Pancreas (tissue), 10 donors: ENCODE measurements at regions not wholly inside any gene's neighbourhood (a gene's known extent, or its start where the extent isn't known, plus 50 kb on each side); places are given as distances from the start of the nearest gene placed in this dataset.

Experiments
- ATAC-seq, 4 donors: fragments of 200-7000 bp; cut with Tn5 transposase; one replicate each; pipeline versions ENCODE4 v1.8.0 to v1.9.1; 2020; ENCODE audit warnings: mild to moderate bottlenecking in 4 of 4, moderate library complexity in 4 of 4
- DNase-seq, 6 donors: peaks; one replicate each; pipeline ENCODE4 v3.0.0-alpha.2; 2020
- FAIRE-seq: peaks from 2 replicates; lab custom pipeline; 2012; peaks lifted over from hg19 to GRCh38; lab: Jason Lieb, UNC
- H3K27ac ChIP-seq, 4 donors: fragments of 200-600 bp; sonication (generic); 1 replicate in 3 of 4; 2 replicates in 1 of 4; pipeline versions ENCODE4 v1.5.0 to v1.8.0; 2020
- H3K27me3 ChIP-seq, 4 donors: fragments of 200-600 bp; one replicate each; pipeline ENCODE4 v1.8.0; 2021
- H3K36me3 ChIP-seq, 3 donors: fragments of 200-600 bp; sonication (generic) in 1 of 3; one replicate each; pipeline versions ENCODE4 v1.5.0 to v1.8.0; 2020 to 2021
- H3K4me1 ChIP-seq, 3 donors: fragments of 200-600 bp; one replicate each; pipeline ENCODE4 v1.8.0; 2021
- H3K4me3 ChIP-seq, 4 donors: fragments of 200-600 bp; sonication (generic) in 2 of 4; one replicate each; pipeline versions ENCODE4 v1.5.0 to v1.8.0; 2020 to 2021
- H3K9me3 ChIP-seq, 4 donors: fragments of 200-600 bp; one replicate each; pipeline ENCODE4 v1.8.0; 2021
- CTCF ChIP-seq, 4 donors: fragments of 200-600 bp; sonication (generic) in 3 of 4; IDR thresholded peaks; one replicate each; pipeline versions ENCODE4 v1.5.0 to v1.8.0; 2021; ENCODE audit warnings: antibody characterized with exemption in 4 of 4
- WGBS, 2 donors: extraction: QIAGEN DNeasy Blood & Tissue Kit; methylation state at CpG; one replicate each; pipeline ENCODE4 v1.1.7; 2013; 5-methylcytosine and 5-hydroxymethylcytosine counted together
- intact Hi-C, 3 donors: fragments of 100-400 bp; cut with DNase I; formaldehyde crosslinking; loops; one replicate each; pipeline versions ENCODE4 v1.11.1 to v1.14.2; 2022
- donor health status: healthy with polysubstance abuse.
- donor health status: DM: no; HTN: no; CAD: no; lungs with moderate emphysema.
- donor health status: DM: no; HTN: no; CAD: no.
- donor health status: control.
- donor health status: control.
- donor health status: Bipolar disorder and iron deficiency.
- donor health status: DM: yes; HTN: yes; CAD: no.
- donor health status: DM: no; HTN: no; CAD: no.
- donor health status: DM: no; HTN: no; CAD: no.
- donor health status: DM: yes; HTN: yes; CAD: no.

GRCh38 chr5:7016999-7017747, 303.9 kb downstream of the TENT4A start:
- Histone ChIP-seq H3K27ac (no peak overlapping the region), H3K4me1 (no peaks in the 10 kb centered on the region), H3K36me3 (no peaks in the 10 kb centered on the region), H3K27me3 (no peaks in the 10 kb centered on the region), H3K9me3 (no peaks in the 10 kb centered on the region), H3K4me3 (no peak overlapping the region)
- ATAC-seq, result no peak
- intact Hi-C loops, result no loop called here
- no peak for DNase-seq
- FAIRE-seq, result no peak
- 58 to 59% methylated on average over 10 of the region's 10 CpGs for WGBS, 2 donors
- no peak for TF ChIP-seq CTCF (IDR thresholded peaks at IDR 0.05)

GRCh38 chr5:7018198-7018597, 305.0 kb downstream of the TENT4A start:
- H3K9me3 ChIP-seq, result peaks cover 0 to 5% (median 0%) of the 10 kb centered on the region in 4 donors
- ATAC-seq (no peak), FAIRE-seq (no peak), DNase-seq (no peak)
- intact Hi-C loops, result no loop called here
- no peaks in the 10 kb centered on the region for H3K27me3 ChIP-seq
- H3K4me1 ChIP-seq, result no peaks in the 10 kb centered on the region
- 71 to 81% methylated on average over 5 of the region's 5 CpGs for WGBS, 2 donors
- H3K27ac ChIP-seq, result no peak overlapping the region
- no peak overlapping the region for H3K4me3 ChIP-seq
- no peak for TF ChIP-seq CTCF (IDR thresholded peaks at IDR 0.05)
- H3K36me3 ChIP-seq, result no peaks in the 10 kb centered on the region

GRCh38 chr5:7018601-7019000, 305.4 kb downstream of the TENT4A start:
- Histone ChIP-seq H3K27ac (no peak overlapping the region), H3K4me3 (no peak overlapping the region), H3K9me3 (peaks cover 0 to 5% (median 0%) of the 10 kb centered on the region in 4 donors), H3K27me3 (no peaks in the 10 kb centered on the region), H3K36me3 (no peaks in the 10 kb centered on the region), H3K4me1 (no peaks in the 10 kb centered on the region)
- FAIRE-seq, result no peak
- TF ChIP-seq CTCF (IDR thresholded peaks at IDR 0.05), result no peak
- no peak for ATAC-seq
- intact Hi-C loops, result no loop called here
- no peak for DNase-seq

- no peak for TF ChIP-seq CTCF (IDR thresholded peaks at IDR 0.05)
- Histone ChIP-seq H3K9me3 (no peaks in the 10 kb centered on the region), H3K36me3 (no peaks in the 10 kb centered on the region), H3K27ac (no peak overlapping the region), H3K4me3 (no peak overlapping the region), H3K27me3 (no peaks in the 10 kb centered on the region), H3K4me1 (no peaks in the 10 kb centered on the region)
- ATAC-seq (no peak), DNase-seq (no peak), FAIRE-seq (no peak)
- WGBS, 2 donors, result 65 to 72% methylated on average over 2 of the region's 2 CpGs
- intact Hi-C loops, result no loop called here
These were observed 323.1 kb downstream of the TENT4A start for GRCh38 chr5:7036192-7036835.

- FAIRE-seq, result no peak
- H3K27me3 ChIP-seq, result no peaks in the 10 kb centered on the region
These were observed 325.8 kb downstream of the TENT4A start for GRCh38 chr5:7039074-7039473.

More at GRCh38 chr5:7039074-7039473, 325.8 kb downstream of the TENT4A start:
- no peaks in the 10 kb centered on the region for H3K4me1 ChIP-seq
- no peaks in the 10 kb centered on the region for H3K9me3 ChIP-seq
- no peak for DNase-seq
- no peak for TF ChIP-seq CTCF (IDR thresholded peaks at IDR 0.05)
- no peak for ATAC-seq
- intact Hi-C loops, result no loop called here
- no peaks in the 10 kb centered on the region for H3K36me3 ChIP-seq
- H3K4me3 ChIP-seq, result no peak overlapping the region
- 78 to 85% methylated on average over 4 of the region's 4 CpGs for WGBS, 2 donors
- no peak overlapping the region for H3K27ac ChIP-seq
